LNCAP (cell line): ENCODE measurements at regions not wholly inside any gene's neighbourhood (a gene's known extent, or its start where the extent isn't known, plus 50 kb on each side); places are given as distances from the start of the nearest gene placed in this dataset.

Source experiments
- TF ChIP-seq, protein P1 (sequence below): fragments of 450-650 bp; IDR thresholded peaks from 2 replicates; pipeline ENCODE4 v1.5.1; 2017; ENCODE audit warnings: mild to moderate bottlenecking

DNA sequence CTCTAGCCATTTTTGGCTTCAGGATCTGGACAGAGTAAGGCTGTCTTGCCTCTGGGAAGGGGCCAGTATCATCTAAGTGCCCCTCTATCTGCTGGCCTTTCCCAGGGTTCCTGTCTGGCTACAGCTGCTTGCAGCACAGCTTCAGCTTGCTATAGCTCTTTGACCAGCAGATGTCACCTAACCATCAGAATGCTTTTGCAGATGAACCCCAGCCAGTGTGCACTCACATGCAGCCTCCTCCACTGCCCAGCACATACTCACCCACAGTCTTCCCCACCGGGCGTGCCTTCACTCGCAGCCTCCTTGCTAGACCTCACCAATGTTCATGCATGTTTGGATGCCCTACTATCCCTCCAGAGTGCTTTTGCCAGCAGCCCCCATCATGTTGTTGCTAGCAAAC lies 769.0 kb downstream of the BRINP3 start:
- TF ChIP-seq, protein P1, sequence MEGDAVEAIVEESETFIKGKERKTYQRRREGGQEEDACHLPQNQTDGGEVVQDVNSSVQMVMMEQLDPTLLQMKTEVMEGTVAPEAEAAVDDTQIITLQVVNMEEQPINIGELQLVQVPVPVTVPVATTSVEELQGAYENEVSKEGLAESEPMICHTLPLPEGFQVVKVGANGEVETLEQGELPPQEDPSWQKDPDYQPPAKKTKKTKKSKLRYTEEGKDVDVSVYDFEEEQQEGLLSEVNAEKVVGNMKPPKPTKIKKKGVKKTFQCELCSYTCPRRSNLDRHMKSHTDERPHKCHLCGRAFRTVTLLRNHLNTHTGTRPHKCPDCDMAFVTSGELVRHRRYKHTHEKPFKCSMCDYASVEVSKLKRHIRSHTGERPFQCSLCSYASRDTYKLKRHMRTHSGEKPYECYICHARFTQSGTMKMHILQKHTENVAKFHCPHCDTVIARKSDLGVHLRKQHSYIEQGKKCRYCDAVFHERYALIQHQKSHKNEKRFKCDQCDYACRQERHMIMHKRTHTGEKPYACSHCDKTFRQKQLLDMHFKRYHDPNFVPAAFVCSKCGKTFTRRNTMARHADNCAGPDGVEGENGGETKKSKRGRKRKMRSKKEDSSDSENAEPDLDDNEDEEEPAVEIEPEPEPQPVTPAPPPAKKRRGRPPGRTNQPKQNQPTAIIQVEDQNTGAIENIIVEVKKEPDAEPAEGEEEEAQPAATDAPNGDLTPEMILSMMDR = peak; percentile 18; the same call in 1 of the 2 replicates

DNA sequence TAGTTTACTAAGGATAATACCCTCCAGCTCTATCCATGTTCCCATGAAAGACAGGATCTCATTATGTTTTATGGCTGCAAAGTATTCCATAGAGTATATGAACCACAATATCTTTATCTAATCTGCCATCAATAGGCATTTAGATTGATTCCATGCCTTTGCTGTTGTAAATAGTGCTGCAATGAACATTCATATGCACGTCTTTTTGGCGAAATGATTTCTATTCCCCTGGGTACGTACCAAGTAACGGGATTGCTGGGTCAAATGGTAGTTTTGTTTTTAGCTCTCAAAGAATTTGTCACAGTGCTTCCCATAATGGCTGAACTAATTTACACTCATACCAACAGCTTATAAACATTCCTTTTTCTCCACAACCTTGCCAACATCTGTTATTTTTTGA lies 750.9 kb downstream of the BRINP3 start:
- TF ChIP-seq, protein P1 = no peak

DNA sequence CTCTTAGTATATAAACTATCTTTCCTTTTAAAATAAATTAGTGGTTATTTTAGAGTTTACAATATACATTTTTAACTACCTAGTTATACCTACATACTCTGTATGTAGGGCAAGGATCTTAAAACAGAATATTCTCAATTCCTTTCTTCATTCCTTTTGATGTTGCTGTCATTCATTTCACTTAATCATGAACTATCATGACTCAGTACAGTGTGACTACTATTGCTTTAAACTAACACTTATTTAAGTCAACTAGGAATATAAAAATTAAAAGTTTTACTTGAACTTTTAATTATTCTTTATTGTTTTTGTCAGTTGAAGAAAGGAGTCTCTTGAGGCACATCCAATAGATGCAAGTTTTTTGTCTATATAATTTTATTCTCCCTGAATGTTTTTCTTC lies 726.4 kb downstream of the BRINP3 start:
- TF ChIP-seq, protein P1 = no peak

DNA sequence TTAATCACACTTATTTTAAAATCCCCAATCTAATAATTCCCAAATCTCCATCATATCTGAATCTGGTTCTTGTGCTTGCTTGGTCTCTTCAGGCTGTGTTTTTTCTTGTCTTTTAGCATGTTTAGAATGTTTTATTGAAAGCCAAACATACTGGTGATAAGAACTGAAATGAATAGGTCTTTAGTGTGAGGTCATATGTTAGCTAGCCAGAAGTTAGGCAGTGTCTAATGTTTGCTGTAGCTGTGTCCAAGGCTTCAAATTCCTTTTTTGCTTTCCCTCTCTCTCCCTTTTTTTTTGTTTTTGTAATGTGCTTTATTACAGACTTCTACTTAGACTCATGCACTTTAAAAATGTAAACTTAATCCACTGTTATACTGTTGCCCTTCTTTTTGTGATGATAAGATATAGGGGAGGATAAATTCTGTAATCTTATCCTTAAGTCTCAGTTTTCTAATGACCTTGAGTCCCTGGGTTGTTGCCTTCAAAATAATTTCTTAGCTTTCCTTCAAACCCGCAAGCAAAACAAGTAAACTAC lies 725.1 kb downstream of the BRINP3 start:
- TF ChIP-seq, protein P1 = no peak

DNA sequence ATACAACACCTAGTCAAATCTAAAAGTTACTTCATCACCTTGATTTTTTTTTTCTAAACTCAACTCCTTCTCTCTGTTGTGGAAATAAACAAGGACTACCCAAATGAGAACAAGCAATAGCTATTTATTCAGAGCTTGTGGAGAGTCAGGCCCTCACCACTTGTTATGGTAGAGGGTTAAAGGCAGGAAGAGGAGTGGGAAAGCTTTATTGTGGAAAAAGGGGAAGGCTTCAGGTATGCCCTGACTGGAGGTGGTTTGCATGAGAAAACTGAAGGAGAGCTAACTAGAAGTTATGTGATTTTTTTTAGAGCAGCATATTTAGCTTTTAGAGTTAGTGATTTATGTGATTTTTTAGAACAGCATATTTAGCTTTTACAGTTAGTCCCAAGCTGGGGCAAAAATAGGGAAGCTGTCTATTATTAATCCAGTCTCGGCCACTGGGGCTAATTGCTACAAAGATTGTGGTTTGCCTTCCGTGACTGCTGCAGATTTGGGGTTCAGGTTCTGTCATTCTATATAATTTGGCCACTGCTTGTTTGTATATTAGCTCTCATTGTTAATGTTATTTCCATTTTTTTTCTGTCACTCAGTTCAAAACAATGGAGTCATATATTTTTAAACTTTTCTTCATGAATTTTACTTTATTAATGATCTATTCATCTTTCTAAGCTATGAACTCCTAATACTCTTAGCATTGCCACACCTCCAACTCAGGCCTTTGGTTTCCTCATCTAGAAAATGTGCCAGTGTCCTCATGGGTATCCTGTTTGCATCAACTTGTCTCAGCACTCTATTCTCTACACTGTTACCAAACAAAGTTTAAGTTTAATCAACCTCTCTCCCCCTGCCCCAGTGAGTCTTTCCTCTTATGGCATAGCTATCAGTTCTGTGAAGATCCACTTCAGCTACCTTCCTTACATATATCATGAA lies 713.0 kb downstream of the BRINP3 start:
- TF ChIP-seq, protein P1 = no peak

DNA sequence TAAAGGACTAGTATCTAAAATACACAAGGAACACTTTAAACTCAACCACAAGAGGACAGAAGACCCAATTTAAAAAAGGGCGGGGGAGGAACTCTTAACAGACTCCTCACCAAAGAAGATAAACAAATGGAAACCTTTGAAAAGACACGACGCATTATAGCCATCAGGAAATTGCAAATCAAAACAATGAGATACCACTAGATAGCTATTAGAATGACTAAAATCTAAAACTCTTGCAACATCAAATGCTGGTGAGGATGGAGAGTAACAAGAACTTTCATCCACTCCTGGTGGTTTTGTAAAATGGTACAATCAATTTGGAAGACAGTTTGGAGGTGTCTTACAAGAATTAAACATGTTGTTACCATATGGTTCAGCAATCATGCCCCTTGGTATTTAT lies 708.2 kb downstream of the BRINP3 start:
- TF ChIP-seq, protein P1 = no peak

DNA sequence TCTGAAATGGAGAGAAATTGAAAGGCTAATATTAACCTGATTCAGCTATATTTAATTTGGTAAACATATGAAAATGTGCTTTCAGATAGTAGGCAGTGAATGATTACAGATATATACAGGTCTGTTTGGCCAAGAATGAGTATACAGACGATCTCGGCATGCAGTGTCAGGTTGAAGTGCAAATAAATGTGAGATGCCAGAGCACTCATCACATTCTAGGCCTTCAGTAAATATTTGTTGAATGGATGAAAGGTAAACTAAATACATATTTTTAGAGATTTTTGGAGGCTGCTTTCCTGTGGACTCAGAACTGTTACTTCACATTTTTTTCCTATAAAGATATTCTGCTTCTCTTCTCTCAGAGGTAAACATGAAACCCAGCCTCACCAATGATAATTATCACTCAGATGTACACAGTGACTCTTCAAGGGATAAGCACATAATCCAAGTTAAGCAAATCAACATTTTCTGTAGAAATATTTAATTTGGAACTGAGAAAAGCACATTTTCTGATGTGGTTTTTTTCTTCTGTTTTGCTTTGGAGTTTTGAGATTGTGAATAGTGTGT lies 702.9 kb downstream of the BRINP3 start:
- TF ChIP-seq, protein P1 = no peak
